GM10266 (cell line): ENCODE measurements at regions not wholly inside any gene's neighbourhood (a gene's known extent, or its start where the extent isn't known, plus 50 kb on each side); places are given as distances from the start of the nearest gene placed in this dataset.

ENCODE experiments used
- DNase-seq: peaks from one replicate; pipeline ENCODE4 v3.0.0; 2012; ENCODE audit errors: extremely low spot score
- CTCF ChIP-seq: IDR thresholded peaks from 2 replicates; pipeline ENCODE4 v1.5.1; 2012; ENCODE audit warnings: mild to moderate bottlenecking, low read depth; ENCODE audit not compliant: control insufficient read depth, insufficient read depth; ENCODE audit errors: missing control alignments

DNA sequence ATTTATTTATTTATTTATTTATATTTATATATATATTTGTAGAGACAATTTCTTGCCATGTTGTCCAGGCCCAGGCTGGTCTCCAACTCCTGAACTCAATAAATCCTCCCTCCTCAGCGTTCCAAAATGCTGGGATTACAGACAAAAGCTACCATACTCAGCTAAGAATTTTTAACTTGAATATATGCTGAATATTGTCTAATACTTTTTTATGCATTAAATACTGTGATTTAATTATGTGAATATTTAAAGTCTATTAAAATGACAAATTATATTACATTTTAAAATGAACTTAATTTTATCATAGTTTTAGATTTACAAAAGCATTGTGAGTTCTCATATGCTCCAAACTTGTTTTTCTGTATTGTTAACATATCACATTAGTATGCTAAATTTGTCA, 1022.4 kb downstream of the GRIK2 start:
- TF ChIP-seq CTCF = no peak
- DNase-seq = no peak

GRCh38 chr6:102411796-102412195, 1018.3 kb downstream of the GRIK2 start:
- TF ChIP-seq CTCF = no peak
- no peak for DNase-seq

DNA sequence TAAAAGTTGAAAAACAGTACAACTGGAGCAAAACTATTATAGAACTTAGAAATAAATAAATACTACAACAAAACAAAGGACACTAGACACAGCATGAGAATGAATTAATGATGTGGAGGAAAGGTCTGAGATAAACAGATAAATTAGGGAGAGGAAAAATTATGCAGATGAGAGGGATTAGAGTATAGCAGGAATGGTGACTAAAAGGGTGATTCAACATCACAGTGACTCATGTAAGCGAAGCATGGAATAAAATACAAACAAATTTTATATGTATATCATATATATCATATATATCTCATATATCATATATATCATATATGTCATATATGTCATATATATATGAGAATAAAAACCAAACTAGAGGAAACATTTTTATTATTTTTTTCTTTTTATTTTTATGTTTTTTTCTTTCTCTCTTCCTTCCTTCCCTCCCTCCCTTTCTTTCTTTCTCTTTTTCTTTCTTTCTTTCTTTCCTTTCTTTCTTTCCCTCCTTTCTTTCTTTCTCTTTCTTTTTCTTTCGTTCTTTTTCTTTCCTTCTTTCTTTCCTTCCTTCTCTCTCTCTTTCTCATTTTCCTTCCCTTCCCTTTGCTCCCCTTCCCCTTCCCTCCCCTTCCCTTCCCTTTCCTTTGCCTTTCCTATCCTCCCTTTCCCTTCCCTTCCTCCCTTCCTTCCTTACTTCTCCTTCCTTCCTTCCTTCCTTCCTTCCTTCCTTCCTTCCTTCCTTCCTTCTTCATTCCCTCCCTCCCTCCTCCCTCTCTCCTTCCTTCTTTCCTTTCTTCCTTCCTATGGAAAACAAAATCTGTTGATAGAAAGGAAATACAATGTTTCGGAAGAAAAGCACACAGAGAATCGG, 1014.6 kb downstream of the GRIK2 start:
- DNase-seq = no peak
- TF ChIP-seq CTCF = no peak

GRCh38 chr6:102405860-102406259, 1012.4 kb downstream of the GRIK2 start:
- no peak for DNase-seq
- TF ChIP-seq CTCF = no peak

DNA sequence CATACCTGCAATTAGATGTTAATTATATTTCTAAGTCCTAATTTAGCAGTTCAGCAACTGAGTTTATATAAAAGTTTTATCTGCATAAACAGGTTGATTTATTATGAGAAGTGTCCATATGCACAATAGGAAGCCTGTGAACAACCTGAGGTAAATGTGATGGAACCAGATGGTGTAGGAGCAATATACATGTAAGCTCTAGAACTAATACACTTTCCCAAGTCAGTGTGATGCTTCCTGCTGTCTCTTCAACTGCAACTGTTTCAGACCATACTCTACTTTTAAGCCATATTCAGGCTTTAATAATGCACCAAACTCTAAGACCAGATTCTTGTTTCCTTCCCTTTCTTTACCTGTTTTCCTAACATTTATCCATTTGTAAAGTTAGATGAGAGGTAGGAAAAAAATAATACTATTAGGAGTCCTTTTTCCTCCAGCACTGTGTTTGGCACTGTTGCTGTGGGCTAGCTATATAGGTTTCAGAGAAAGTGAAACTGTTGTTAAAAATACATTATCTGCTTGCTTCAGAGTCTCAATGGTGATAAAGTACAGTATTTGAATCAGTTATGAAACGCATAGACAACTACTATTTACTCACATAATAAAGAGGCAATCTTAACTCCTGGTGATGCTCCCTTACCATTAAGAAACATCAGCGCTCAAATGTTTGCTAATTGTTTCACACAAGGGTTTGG, 1009.3 kb downstream of the GRIK2 start:
- no peak for DNase-seq
- TF ChIP-seq CTCF = no peak

DNA sequence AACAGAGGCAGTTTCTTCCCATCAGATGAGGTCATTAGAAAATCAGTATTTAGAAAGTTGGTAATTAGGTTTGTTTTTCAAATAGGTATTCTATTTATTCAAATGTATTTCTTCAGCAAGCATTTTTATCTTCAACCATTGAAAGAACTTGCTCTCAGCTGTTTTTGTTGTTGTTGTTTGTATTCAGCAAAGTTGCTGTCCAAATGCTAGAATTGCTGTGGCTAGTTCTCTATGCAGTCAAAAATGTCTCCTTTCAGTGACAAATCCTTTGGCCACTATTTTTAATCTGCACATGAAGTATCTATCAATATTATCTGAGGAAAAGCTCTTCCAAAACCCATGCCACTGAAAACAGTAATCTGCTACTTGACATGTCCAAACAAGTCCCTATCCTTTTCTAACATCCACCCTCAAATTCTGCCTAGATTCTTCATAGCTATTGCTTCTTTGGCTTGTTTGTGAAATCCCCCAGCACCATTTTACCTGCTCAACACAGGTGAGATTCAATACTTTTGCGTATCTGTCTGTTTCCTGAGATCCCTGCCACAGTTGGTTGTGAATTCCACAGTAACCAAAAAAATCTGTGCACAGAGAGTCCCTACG, 1005.4 kb downstream of the GRIK2 start:
- no peak for TF ChIP-seq CTCF
- DNase-seq = no peak
